HG03103 (cell line): ENCODE measurements at regions not wholly inside any gene's neighbourhood (a gene's known extent, or its start where the extent isn't known, plus 50 kb on each side); places are given as distances from the start of the nearest gene placed in this dataset.
"Not testable (repeated sequence)": the region's sequence is repeated elsewhere in the genome, so short reads cannot be mapped to it uniquely, and the experiment has no call there.

ENCODE experiments used
- ATAC-seq: cut with Tn5 transposase; IDR thresholded peaks from one replicate; pipeline ENCODE4 v1.9.1; 2021; ENCODE audit warnings: low read depth; ENCODE audit not compliant: unreplicated experiment

DNA sequence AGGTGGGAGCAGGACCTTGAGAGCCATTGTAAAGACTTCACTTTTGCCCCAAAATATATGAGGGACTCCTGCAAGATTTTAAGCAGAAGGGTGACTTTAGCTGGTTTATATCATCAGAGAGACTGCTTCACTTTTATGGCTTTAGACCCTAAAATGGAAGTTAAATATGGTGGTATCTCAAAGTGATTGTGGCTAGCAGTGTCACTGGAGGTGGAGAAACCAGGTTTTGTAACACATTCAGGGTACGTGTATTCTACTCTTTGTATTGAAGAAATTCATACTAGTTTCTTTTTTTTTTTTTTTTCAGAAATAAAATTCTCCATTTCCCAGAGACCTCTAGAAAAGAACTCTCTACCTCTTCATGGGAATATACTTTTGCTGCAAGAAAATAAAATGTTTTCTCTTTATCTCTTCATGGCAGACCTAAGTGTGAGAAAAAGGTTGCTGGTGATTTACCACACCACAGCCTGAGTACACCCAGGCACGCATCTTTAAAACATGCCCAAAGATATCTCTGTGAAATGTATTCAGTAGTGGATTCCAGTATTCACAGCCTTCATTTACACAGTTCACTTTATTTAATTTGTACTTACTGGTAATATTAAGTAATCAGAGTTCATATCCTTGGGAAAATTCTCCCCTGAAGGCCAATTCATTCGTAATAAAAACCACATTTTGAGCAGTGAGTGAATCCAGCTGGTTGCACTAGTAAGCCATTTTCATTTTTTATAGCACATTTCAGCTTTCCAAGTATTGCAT, 74.3 kb upstream of the GUCY1A1 start:
- no peak for ATAC-seq

DNA sequence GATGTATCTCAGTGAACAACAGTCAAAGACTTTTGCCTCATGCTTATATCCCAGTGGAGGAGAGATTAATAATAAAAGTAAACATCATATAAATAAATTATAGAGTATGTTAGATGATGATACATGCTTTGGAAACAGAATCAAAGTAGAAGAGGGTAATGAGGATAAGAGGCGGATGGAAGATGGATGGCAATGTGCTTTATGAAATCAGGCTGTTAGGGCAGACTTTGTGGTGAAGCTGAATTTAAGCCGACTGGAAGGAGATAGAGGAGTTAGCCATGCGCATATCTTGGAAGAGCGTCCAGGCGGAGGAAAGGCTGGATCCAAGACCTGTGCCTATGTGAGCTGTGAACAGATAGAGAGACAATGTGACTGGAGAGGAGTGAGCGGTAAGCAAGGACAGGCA, 74.9 kb upstream of the GUCY1A1 start:
- no peak for ATAC-seq

DNA sequence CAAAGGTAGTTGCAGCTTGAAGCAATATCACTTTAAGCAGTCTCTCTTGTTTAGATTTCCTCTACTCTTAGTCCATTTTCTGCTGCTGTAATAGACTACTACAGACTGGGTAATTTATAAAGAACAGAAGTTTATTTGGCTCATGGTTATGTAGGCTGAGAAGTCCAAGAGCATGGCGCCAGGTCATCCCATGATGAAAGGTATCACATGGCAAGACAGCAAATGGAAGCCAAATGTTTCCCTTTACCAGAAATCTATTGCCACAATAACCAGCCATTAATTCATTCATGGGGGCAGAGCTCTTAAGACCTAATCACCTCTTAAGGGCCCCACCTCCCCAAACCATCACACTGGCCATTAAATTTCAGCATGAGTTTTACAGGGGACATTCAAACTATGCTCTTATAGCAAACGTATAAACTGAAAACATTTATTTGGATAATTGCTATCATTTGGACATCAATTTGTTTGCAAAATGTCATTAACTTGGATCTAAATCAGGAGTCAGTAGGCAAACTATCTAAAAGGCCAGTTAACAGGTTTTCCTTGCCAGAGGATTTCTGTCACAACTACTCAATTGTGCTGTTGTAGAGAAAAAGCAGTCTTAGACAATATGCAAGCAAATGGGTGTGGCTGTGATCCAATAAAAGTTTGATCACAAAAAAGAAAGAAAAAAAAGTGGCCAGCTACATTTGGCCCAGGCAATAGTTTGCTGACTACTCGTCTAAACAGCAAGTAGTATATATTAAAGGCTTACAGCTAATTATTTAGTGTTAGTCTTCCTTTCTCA, 75.7 kb upstream of the GUCY1A1 start:
- no peak for ATAC-seq

DNA sequence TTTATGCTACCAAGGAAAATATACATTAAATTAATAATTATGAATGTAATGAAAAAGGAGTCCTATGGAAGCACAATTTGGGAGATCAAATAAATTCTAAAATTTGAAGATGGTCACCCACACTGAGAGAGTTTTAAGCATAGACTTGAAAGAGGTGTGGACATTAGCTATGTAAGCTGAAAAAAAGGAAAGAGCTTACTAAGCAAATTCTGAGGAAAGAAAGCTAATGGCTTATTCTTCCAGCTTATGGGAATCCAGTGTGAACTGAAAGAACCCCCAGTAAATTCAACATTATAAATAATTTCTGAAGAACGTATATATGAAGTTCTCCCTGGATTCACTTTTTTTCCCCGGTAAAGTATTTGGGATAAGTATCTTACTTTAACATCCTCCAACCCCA, 78.2 kb upstream of the GUCY1A1 start:
- no peak for ATAC-seq

DNA sequence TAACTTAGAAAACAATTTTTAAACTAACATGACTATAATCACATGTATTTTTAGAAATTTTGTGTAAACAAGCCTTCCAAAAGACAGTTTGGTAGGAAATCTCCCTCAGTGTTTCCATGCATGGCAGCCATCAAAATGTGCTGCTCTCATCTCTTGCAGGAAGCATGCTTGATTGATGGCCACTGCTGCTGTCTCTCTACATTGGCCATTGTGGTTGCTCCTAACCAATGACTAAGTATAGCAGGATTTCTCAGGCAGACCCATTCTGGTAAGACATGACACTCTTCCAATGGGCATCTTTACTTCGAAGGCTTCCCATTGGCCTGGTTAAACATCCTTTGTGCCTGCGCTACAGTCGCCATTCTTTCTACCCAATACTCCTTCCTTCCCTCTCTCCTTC, 78.9 kb upstream of the GUCY1A1 start:
- no peak for ATAC-seq

DNA sequence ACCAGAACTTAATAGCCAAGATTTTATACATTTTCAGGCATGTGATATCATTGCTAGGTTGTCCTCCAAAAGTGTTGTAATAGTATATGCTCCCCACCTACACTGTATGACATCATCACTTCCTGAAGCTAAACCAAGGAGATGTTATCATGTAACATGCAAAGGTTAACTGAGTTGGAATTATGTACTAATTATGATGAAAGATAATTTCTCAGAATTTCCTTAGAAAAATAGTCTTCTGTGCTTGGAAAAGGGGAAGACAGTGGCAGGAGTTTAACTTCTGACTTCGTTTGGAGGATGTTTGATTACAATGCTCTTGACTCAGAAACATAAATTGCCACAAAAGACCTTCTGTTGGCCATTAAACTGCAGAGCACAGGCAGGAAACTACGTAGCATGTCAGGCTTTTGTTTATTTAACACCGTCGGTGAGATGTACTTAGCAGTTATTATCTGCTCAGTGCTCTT, 83.6 kb upstream of the GUCY1A1 start:
- ATAC-seq, result no peak

DNA sequence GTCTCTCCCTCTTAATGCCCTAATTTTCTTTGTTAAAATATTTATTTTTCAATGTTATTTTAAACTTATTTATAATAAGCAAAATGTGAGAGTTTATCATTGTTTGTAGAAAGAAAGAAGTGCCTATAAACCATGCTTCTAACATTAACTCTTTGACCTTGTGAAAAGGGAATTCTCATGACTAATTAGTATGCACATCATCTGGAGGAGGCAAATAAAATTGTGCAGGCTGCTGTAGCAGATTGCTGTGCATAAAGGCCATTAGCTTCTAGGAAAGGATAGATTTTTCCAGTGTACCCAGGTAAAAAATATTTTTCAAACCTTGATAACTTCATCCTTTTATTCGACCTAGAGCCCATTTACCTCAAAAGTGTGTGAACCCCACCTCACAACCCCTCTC, 84.6 kb upstream of the GUCY1A1 start:
- no peak for ATAC-seq

DNA sequence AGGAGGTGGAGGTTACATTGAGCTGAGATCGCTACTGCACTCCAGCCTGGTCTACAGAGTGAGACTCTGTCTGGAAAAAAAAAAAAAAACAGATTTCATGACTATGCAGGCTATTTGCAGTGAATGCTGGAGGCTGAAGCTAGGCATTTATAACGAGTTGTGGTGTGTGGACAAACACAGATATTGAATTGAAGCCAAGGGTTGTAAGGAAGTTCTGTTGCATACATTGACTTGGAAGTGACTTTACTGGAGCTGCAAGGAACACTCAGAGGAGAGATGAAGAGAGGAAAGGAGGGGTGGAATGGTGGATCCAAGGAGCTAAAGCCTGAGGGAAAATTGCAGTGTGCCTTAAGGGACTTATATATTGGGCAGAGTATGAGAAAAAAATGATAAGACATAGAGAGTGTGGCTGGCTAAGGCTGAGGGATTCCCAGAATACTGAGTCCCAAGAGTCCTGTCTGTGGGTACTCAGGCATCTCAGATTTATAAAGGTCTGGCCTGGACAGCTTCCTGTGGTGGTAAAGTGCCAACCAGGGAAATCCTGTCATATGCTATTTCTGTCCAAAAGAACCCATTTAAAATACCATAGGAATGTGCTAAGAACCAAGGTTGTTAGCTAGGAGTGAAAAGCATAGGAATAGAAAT, 87.8 kb upstream of the GUCY1A1 start:
- no peak for ATAC-seq

DNA sequence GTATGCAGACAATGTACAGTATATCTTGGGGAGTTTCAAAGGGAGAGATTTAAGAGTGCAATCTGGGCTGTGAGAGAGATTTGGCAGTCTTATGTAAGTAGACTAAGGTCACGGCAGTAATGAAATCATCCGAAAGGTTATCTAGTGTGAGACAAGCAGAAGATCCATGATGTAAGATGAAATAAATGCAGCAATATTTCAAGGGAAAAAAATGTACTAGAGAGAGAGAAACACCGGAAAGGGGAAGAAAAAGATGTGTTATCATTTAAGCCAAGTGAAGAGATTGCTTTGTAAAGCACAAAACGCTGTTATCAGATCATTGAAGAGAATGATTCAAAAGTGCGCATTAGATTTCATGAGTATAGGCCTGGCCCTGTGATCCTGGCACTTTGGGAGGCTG, 88.4 kb upstream of the GUCY1A1 start:
- no peak for ATAC-seq

DNA sequence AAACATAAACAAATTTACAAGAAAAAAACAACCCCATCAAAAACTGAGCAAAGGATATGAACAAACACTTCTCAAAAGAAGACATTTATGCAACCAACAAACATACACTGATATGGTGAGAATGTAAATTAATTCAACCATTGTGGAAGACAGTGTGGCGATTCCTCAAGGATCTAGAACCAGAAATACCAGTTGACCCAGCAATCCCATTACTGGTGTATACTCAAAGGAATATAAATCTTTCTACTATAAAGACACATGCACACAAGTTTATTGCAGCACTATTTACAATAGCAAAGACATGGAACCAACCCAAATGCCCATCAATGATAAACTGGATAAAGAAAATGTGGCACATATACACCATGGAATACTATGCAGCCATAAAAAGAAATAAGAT, 92.3 kb upstream of the GUCY1A1 start:
- not testable (repeated sequence) for ATAC-seq

DNA sequence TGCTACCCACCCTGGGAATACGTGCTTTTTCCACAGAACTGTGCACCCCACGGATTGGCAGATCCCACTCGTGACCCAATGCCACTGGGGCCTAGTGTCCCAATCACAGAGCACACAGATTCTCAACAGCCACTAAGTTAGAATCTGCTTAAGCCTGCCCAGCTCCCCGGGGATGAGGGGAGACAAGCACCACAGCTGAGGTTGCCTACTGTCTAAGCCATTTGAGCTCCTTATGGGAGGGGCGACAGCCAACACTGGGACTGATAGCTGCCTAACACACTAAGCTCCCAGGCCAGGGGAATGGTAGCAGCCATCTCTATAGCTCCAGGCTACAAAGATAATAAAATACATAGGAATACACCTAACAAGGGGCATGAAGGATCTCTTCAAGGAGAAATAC, 93.5 kb upstream of the GUCY1A1 start:
- no peak for ATAC-seq

DNA sequence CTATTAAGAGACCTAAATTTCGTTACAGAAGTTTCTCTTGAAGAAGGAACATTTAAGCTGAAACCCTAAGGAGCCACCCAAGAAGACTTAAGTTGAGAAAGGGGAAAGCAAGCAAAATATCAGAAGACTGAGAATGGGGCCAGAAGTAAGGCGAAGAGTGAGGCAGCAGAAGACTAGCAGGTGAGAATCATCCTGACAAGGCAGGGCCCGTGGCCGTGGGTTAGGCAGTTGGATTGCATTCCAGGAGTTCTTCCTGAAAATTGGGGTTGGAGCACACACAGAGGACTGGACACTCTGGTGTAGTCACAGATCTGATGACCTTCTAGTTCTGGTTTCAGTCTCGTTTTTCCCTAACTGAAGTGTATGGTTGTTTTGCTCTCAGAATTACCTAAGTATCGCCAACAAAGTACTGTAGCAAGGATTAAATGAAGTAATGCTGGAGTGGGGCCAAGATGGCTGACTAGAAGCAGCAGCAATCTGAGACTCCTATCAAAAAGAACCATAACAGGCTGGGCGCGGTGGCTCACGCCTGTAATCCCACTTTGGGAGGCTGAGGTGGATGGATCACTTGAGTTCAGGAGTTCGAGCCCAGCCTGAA, 94.4 kb upstream of the GUCY1A1 start:
- ATAC-seq, result no peak

DNA sequence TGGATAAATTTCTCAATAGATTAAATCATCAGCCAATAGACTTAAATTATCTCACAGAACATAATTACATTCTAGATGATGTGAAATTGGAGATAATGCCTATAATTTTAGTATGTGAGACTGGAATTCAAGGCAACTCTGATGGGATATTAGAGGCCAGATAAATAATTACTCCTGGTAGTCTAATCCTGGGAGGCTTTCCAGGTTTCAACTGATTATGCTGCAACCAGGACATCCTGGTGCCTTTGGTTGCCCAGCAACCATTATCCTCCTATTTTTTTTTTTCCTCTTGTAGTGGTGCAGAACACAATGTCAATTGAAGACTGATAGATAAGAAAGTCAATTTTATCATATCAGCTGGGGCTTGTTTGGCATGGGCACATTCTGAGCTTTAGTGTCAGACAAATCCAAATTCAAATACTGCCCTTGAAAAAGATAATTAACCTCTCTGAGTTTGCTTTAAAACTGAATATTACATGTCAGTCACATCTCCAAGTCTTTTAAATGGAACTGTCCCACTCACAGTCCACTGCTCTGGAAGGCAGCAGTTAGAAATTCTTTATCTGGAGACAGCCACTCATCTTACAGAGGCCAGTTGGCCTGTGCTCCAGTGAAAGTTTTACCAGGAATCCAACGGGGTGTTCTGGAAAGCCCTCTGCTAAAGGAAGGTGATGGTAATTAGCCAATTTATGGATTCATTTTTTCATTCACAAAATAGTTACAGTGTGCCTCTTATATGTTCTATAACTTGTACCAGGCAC, 95.3 kb upstream of the GUCY1A1 start:
- ATAC-seq, result no peak

DNA sequence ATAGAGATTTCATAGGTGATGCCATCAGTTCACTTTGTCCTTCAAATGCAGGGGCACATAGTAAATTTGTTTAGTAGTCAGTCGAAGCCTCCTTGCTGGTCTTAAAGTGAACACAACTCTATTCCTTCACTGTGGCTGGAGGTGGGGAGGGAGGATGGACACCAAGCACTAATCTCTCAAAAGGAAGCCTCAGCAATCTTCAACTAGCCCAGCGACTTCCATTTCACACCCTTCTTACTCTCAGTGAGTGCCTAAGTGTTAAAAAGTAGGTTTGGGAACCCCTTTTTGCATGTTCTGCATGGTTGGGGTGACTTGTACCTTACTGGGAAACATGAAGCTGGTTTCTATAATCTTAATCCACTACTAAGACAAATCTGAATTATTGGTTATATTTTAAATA, 96.0 kb upstream of the GUCY1A1 start:
- no peak for ATAC-seq

DNA sequence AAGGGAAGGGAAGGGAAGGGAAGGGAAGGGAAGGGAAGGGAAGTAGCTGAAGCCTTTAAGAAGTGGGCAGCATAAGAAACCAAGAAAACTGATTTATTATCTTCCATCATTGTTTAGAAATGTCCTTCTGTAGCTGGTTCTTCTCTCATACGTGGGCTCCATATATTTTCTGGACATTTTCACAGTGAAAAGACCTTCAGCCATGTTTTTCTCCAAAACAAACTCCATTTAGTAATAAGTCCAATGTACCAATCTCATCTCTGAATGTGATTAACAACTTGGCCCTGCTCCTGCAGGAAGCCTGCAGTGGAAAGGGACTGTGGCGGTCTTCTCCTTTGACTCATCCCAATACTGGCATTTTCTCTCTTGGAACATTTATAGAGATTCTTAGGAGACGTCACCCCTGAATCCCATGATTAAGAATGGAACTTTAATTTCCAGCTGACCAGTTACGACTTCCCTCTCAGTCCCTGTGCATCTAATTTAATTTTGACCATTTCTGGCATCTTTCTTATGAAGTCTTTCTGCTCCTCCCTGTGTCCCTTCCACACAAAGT, 96.6 kb upstream of the GUCY1A1 start:
- ATAC-seq, result no peak

DNA sequence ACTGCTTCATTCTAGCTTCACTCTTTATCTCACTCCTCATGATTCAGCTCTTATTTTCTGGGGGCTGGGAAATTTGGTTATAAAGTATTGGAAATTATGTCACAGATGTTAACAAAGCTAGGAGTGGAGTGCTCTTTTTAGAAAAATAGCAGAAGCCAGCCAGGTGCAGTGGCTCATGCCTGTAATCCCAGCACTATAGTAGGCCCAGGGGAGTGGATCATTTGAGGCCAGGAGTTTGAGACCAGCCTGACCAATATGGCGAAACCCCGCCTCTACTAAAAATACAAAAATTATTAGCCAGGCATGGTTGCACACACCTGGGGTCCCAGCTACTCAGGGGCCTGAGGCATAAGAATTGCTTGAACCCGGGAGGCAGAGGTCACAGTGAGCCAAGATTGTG, 97.2 kb upstream of the GUCY1A1 start:
- ATAC-seq, result no peak

DNA sequence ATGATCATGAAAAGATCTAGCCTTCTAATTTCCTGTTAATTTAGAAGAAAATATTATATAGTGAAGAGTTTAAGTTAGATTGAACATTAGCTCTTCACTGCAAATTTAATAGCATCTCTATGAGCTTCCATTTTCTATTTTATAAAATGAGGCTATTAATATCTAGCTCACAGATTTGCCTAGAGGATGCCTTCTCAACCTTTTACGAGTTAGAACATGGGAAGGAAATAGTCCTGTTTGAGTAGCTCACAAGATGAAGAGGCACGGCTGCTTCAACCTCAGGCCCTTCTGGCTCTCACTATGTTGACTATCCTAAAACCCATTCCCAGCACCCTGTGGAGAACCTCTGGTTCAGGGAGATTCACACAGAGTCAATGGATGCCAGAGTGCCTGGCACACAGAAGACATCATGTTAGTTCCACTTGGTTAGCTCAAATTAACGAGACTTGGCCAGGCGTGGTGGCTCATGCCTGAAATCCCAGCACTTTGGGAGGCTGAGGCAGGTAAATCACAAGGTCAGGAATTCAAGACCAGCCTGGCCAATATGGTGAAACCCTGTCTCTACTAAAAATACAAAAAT, 97.9 kb upstream of the GUCY1A1 start:
- no peak for ATAC-seq

DNA sequence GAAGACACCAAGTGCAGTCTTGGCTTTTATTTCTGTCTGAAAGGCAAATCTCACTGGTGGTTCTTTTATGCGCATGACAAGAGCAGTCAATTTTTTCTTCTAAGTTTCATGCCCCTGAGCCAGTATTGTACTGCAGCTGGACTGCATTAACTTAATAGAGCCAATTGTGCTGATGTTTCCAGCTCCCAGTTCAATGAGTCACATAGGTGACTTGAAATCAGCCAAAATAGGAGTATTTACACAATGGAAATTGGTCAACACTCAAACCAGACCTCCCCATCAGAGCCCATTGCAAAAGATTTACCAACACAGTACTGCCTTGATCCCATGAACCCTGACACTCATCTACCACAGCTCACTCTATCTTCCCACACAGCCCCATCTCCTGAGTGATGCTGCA, 100.3 kb upstream of the GUCY1A1 start:
- ATAC-seq, result no peak

DNA sequence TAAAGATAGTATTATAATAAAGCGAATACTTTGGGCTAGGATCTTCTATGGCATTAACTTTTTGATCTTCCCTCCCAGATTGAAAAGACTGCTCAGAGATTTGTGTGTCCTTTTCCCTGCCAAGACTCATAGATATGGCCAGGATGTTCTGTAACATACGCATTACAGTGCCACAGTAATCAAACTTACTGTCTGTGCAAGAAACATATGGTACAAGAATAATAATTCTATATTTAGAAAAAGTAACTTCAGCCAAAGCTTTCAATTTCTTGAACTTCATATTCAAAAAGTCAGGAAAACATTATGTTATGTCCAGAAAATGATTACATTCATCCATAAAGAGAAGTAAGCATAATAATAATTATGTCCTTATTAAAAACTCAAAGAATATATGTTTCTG, 100.9 kb upstream of the GUCY1A1 start:
- no peak for ATAC-seq

DNA sequence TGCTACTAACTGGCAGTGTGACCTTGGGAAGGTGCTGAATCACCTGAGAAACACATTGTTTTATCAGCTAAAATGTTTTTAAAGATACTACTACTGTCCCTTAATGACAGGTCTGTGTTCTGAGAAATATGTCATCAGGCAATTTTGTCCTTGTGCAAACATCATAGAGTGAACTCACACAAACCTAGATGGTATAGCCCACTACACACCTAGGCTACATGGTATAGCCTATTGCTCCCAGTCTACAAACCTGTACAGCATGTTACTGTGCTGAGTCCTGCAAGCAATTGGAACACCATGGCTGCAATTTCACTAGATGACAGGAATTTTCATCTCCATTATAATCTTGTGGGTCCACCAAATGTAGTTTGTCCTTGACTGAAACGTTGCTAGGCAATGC, 101.3 kb upstream of the GUCY1A1 start:
- ATAC-seq, result no peak
